MM.1S (cell line): ENCODE measurements at regions not wholly inside any gene's neighbourhood (a gene's known extent, or its start where the extent isn't known, plus 50 kb on each side); places are given as distances from the start of the nearest gene placed in this dataset.

ENCODE experiments used
- DNase-seq: peaks from one replicate; pipeline ENCODE4 v3.0.0-alpha.2; 2015
- H2AFZ ChIP-seq: fragments of 300-600 bp; sonication (generic); 2 replicates; pipeline ENCODE4 v1.6.0; 2016; ENCODE audit warnings: antibody characterized with exemption, low read length
- H3F3A ChIP-seq: fragments of 300-600 bp; sonication (generic); 2 replicates; pipeline ENCODE4 v1.6.1; 2016; ENCODE audit warnings: mild to moderate bottlenecking, antibody characterized with exemption, low read length, moderate library complexity, mixed read lengths; ENCODE audit not compliant: insufficient read depth
- H3K27ac ChIP-seq: fragments of 300-600 bp; sonication (generic); 2 replicates; pipeline ENCODE4 v1.5.1; 2016; ENCODE audit warnings: mild to moderate bottlenecking, low read length
- H3K27me3 ChIP-seq: fragments of 300-600 bp; sonication (generic); replicated peaks from 2 replicates; pipeline ENCODE4 v1.6.0; 2016; ENCODE audit warnings: low read length; ENCODE audit not compliant: insufficient read depth
- H3K36me3 ChIP-seq: fragments of 300-600 bp; sonication (generic); replicated peaks from 2 replicates; pipeline ENCODE4 v1.6.1; 2016; ENCODE audit warnings: mild to moderate bottlenecking, low read length, mixed read lengths; ENCODE audit not compliant: insufficient read depth
- H3K4me1 ChIP-seq: fragments of 300-600 bp; sonication (generic); 2 replicates; pipeline ENCODE4 v1.6.1; 2016; ENCODE audit warnings: low read length, mixed read lengths
- H3K4me2 ChIP-seq: fragments of 300-600 bp; sonication (generic); 2 replicates; pipeline ENCODE4 v1.6.0; 2016; ENCODE audit warnings: low read depth, low read length
- H3K4me3 ChIP-seq: fragments of 300-600 bp; sonication (generic); 2 replicates; pipeline ENCODE4 v1.5.1; 2016; ENCODE audit warnings: low read length, mixed read lengths
- H3K79me2 ChIP-seq: fragments of 300-600 bp; sonication (generic); 2 replicates; pipeline ENCODE4 v1.6.1; 2016; ENCODE audit warnings: mixed run types, low read length, mixed read lengths
- H3K9ac ChIP-seq: fragments of 300-600 bp; sonication (generic); 2 replicates; pipeline ENCODE4 v1.6.1; 2016; ENCODE audit warnings: low read length, mixed read lengths
- H3K9me2 ChIP-seq: fragments of 300-600 bp; sonication (generic); replicated peaks from 2 replicates; pipeline ENCODE4 v1.6.1; 2016; ENCODE audit warnings: mild to moderate bottlenecking, low read length, mixed read lengths; ENCODE audit not compliant: insufficient read depth
- H3K9me3 ChIP-seq: fragments of 300-600 bp; sonication (generic); replicated peaks from 2 replicates; pipeline ENCODE4 v1.6.1; 2016; ENCODE audit warnings: mild to moderate bottlenecking, low read length, mixed read lengths; ENCODE audit not compliant: insufficient read depth
- H4K20me1 ChIP-seq: fragments of 300-600 bp; sonication (generic); 2 replicates; pipeline ENCODE4 v1.6.1; 2016; ENCODE audit warnings: mild to moderate bottlenecking, low read length, moderate library complexity, mixed read lengths; ENCODE audit not compliant: insufficient read depth
- EZH2 ChIP-seq: fragments of 300-600 bp; sonication (generic); optimal IDR thresholded peaks from 2 replicates; pipeline ENCODE3; 2017; ENCODE audit warnings: low read depth, mild to moderate bottlenecking, antibody characterized with exemption, low read length, mixed read lengths
- EZH2phosphoT487 ChIP-seq: fragments of 300-600 bp; sonication (generic); IDR thresholded peaks from 2 replicates; pipeline ENCODE4 v1.6.1; 2018; ENCODE audit warnings: antibody characterized with exemption, low read length
- TF ChIP-seq, protein P1 (sequence below): fragments of 300-600 bp; sonication (generic); IDR thresholded peaks from 2 replicates; pipeline ENCODE4 v1.5.1; 2016; ENCODE audit warnings: antibody characterized with exemption, low read length, mixed read lengths

DNA sequence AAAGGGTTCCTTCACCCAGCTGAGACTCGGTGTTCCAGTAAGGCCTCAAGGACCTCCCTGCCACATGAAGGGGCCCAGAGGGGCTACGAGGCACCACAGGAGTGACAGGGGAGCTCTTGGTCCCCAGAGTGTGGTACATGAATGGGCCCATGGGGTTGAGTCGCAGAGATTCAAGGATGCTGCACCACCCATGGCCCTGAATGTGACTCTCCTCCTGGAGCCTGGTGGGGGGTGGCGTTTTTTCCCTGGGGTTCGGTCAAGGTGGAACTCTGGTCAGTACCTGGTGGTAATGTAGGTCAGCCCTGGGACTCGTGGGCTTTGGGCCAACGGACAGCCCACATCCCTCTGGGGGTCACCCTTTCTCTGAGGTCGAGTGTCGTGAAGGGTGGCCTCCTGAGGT, 204.0 kb downstream of the UBE3A start:
- Histone ChIP-seq H3K4me1 (no peaks in the 10 kb centered on the region), H2AFZ (no peak overlapping the region), H3K27me3 (no peaks in the 10 kb centered on the region), H3K79me2 (no peaks in the 10 kb centered on the region), H3K4me2 (no peak overlapping the region), H3F3A (no peaks in the 10 kb centered on the region), H4K20me1 (no peaks in the 10 kb centered on the region), H3K9ac (no peak overlapping the region), H3K9me2 (no peaks in the 10 kb centered on the region), H3K4me3 (no peak overlapping the region), H3K9me3 (no peaks in the 10 kb centered on the region), H3K36me3 (no peaks in the 10 kb centered on the region), H3K27ac (no peak overlapping the region)
- TF ChIP-seq EZH2phosphoT487 = no peak
- TF ChIP-seq, protein P1, sequence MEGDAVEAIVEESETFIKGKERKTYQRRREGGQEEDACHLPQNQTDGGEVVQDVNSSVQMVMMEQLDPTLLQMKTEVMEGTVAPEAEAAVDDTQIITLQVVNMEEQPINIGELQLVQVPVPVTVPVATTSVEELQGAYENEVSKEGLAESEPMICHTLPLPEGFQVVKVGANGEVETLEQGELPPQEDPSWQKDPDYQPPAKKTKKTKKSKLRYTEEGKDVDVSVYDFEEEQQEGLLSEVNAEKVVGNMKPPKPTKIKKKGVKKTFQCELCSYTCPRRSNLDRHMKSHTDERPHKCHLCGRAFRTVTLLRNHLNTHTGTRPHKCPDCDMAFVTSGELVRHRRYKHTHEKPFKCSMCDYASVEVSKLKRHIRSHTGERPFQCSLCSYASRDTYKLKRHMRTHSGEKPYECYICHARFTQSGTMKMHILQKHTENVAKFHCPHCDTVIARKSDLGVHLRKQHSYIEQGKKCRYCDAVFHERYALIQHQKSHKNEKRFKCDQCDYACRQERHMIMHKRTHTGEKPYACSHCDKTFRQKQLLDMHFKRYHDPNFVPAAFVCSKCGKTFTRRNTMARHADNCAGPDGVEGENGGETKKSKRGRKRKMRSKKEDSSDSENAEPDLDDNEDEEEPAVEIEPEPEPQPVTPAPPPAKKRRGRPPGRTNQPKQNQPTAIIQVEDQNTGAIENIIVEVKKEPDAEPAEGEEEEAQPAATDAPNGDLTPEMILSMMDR = no peak
- no peak for TF ChIP-seq EZH2
- no peak for DNase-seq

DNA sequence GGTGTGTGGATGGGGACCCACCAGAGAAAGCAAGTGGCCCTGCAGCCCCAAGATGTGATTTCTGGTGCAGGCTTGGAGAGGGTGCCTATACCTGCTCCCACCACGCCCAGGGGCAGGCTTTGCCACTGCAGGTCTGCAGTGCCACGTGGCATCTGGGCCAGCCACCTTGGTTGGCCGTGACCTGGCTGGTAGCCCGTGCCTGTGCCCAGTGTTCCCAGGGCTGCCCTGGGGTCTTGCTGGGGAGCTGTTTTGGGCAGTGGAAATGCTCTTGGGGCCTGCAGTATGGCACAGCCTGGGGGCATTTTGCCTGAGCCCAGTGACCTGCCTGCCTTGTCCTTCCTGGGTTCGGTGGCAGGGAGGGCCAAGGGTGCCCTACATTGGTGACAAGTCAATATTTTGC, 203.4 kb downstream of the UBE3A start:
- H3K9me2 ChIP-seq = no peaks in the 10 kb centered on the region
- H3F3A ChIP-seq = no peaks in the 10 kb centered on the region
- TF ChIP-seq EZH2 = no peak
- TF ChIP-seq EZH2phosphoT487 = no peak
- TF ChIP-seq, protein P1 = no peak
- no peaks in the 10 kb centered on the region for H3K9me3 ChIP-seq
- no peak overlapping the region for H3K4me3 ChIP-seq
- H3K27ac ChIP-seq = no peak overlapping the region
- no peaks in the 10 kb centered on the region for H3K4me1 ChIP-seq
- DNase-seq = no peak
- no peaks in the 10 kb centered on the region for H3K36me3 ChIP-seq
- no peaks in the 10 kb centered on the region for H3K79me2 ChIP-seq
- H3K27me3 ChIP-seq = no peaks in the 10 kb centered on the region
- no peaks in the 10 kb centered on the region for H4K20me1 ChIP-seq
- no peak overlapping the region for H3K4me2 ChIP-seq
- H2AFZ ChIP-seq = no peak overlapping the region
- H3K9ac ChIP-seq = no peak overlapping the region

DNA sequence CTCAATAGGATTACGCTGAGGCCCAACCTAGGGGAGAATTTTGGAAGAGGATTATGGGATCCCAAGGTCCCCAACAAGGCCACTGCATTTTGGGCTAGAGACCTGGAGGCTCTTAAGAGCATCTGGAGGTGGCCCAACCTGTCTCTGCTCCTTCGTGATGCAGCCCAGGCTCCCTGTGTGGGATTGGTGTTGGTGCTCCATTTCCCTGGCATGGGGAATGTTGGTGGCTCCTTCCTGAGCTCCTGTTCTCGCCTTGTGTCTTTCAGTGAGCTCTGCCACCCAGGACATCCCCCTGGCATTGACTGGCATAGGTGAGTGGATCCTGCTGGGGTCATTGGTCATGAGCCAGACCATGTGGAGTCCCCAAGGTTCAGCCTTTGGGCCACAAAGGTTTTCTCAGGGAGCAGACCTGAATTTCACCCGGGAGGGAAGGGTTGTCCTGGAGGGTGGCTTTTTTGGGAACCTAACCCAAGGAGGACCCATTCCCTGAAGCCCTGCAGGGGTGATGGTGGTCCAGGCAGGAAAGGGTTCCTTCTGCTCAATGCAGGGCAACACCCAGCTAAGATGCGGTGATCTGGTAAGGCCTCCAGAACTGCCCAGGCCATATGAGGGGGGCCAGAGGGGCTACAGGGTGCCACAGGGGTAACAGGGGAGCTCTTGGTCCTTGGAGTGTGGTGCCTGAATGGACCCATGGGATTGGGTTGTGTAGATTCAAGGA, 202.5 kb downstream of the UBE3A start:
- Histone ChIP-seq H3F3A (no peaks in the 10 kb centered on the region), H3K27ac (no peak overlapping the region), H3K36me3 (no peaks in the 10 kb centered on the region), H3K4me3 (no peak overlapping the region), H2AFZ (no peak overlapping the region), H3K4me1 (no peaks in the 10 kb centered on the region), H3K9me3 (no peaks in the 10 kb centered on the region), H3K27me3 (no peaks in the 10 kb centered on the region), H3K9ac (no peak overlapping the region), H4K20me1 (no peaks in the 10 kb centered on the region), H3K4me2 (no peak overlapping the region), H3K9me2 (no peaks in the 10 kb centered on the region), H3K79me2 (no peaks in the 10 kb centered on the region)
- DNase-seq = no peak
- TF ChIP-seq EZH2 = no peak
- TF ChIP-seq, protein P1 = no peak
- TF ChIP-seq EZH2phosphoT487 = no peak
